Activated CD8-positive, alpha-beta memory T cell treated with anti-CD3 and anti-CD28 coated beads, Interleukin-2, amount 10 ng/mL, durations not matched to agents 7 days and 5 days (primary cell): ENCODE measurements at regions not wholly inside any gene's neighbourhood (a gene's known extent, or its start where the extent isn't known, plus 50 kb on each side); places are given as distances from the start of the nearest gene placed in this dataset.
"Not testable (repeated sequence)": the region's sequence is repeated elsewhere in the genome, so short reads cannot be mapped to it uniquely, and the experiment has no call there.

Source experiments
- ATAC-seq: fragments of 150-1000 bp; cut with Tn5 transposase; one replicate; pipeline ENCODE4 v1.10.0; 2021; ENCODE audit warnings: moderate library complexity
- CTCF ChIA-PET: fragments of 350-600 bp; sonication (Branson Sonifier 250); formaldehyde crosslinking; loops from one replicate; lab custom pipeline; 2021; ENCODE audit warnings: antibody characterized with exemption; lab: Charles Lee
- DNase-seq: peaks from one replicate; pipeline ENCODE4 v3.0.0-alpha.2; 2020
- H3K27ac Mint-ChIP-seq: one replicate; pipeline ENCODE4 v1.8.0; 2021; ENCODE audit warnings: mild to moderate bottlenecking, mixed read lengths
- H3K27me3 Mint-ChIP-seq: one replicate; pipeline ENCODE4 v1.8.0; 2021; ENCODE audit warnings: mixed read lengths
- H3K36me3 Mint-ChIP-seq: one replicate; pipeline ENCODE4 v1.8.0; 2021; ENCODE audit warnings: mild to moderate bottlenecking, mixed read lengths
- H3K4me1 Mint-ChIP-seq: one replicate; pipeline ENCODE4 v1.8.0; 2021; ENCODE audit warnings: mixed read lengths
- H3K4me3 Mint-ChIP-seq: one replicate; pipeline ENCODE4 v1.8.0; 2021; ENCODE audit warnings: mild to moderate bottlenecking, moderate library complexity, mixed read lengths
- H3K9me3 Mint-ChIP-seq: one replicate; pipeline ENCODE4 v1.8.0; 2022; ENCODE audit warnings: low read depth, mixed read lengths

DNA sequence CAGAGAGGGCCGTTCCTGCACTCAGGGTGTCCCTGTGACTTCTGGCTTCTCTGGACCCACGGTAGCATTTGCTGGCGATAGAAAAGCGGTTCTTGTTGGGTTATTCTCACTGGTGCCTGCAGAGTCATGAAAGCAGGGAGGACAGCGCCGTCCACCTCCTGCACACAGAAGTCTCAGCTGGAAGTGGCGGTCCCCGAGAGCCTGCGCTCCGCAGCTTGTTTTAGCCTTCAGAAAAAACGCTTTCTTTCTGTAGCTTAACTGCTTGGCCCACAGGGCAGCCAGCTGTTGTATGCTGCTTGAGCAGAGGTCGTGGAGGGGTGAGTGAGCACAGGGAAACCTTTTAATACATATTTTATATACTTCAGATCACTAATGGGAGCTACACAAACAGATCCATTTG lies 400.7 kb upstream of the FAT1 start:
- no peak for DNase-seq
- H3K27me3 Mint-ChIP-seq: no peaks in the 10 kb centered on the region
- peaks cover 7% of the 10 kb centered on the region for H3K9me3 Mint-ChIP-seq
- H3K4me3 Mint-ChIP-seq: no peak overlapping the region
- no peak for ATAC-seq
- no peaks in the 10 kb centered on the region for H3K36me3 Mint-ChIP-seq
- CTCF ChIA-PET: no interaction called here
- no peak overlapping the region for H3K27ac Mint-ChIP-seq
- no peaks in the 10 kb centered on the region for H3K4me1 Mint-ChIP-seq

DNA sequence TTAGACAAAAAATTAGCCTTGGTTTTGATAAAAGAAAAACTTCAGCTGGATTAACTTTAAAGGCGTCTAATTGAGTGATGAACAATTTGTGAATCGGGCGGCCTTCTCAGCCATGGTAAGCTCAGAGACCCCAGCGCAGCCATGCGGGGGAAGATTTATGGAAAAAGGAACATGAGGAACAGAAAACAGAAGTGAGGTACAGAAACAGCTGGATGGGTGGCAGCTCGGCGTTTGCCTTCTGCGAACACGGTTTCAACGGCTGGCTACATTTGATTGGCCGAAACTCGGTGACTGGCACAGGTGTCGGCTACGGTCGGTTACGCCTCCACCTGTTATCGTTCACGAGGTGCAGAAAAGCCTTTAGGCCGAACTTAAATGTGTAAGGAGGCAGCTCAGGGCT lies 401.4 kb upstream of the FAT1 start:
- H3K27ac Mint-ChIP-seq: no peak overlapping the region
- ATAC-seq: no peak
- no peaks in the 10 kb centered on the region for H3K36me3 Mint-ChIP-seq
- no peaks in the 10 kb centered on the region for H3K27me3 Mint-ChIP-seq
- H3K9me3 Mint-ChIP-seq: peaks cover 9% of the 10 kb centered on the region
- DNase-seq: no peak
- CTCF ChIA-PET: no interaction called here
- H3K4me3 Mint-ChIP-seq: no peak overlapping the region
- no peaks in the 10 kb centered on the region for H3K4me1 Mint-ChIP-seq

DNA sequence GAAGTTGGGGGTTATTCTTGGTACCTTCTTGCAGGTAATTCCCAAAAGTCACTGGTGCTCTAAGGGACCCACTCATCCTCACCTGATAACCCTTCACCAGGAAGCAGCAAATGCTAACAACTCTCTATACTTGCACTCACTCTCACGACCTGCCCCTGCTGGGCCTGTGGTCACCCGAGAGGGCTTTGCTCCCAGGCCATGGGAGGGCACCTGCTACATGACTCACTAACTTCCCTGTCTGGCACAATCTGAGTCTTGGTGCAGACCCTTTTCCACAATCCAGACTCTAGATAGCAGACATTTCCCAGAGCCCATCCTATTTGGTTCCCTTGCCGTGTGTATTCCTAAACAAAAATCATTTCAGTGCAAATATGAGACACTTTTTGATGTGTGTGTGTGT lies 403.8 kb upstream of the FAT1 start:
- CTCF ChIA-PET: no interaction called here
- Mint-ChIP-seq H3K4me1 (no peaks in the 10 kb centered on the region), H3K9me3 (peaks cover 12% of the 10 kb centered on the region), H3K27ac (no peak overlapping the region), H3K4me3 (no peak overlapping the region), H3K27me3 (no peaks in the 10 kb centered on the region), H3K36me3 (no peaks in the 10 kb centered on the region)
- no peak for DNase-seq
- no peak for ATAC-seq

DNA sequence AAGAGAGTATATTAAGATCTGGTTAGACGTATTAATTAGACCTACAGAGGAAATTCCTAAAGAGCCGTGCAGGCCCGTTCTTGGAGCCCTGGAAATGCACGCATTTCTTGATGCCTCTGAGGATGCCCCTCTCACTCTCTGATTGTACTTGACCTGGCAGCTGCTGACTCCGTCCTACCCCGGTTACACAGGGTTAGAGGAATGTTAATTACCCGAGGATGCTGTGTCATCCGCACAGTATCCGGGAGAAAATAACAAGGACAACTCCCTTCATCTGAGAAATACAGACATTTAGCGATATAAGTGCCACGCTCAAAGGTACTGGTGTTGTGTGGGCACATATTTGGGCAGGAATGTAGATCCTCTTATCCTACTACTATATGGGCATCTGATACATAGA lies 404.6 kb upstream of the FAT1 start:
- no peaks in the 10 kb centered on the region for H3K27me3 Mint-ChIP-seq
- no peak overlapping the region for H3K4me3 Mint-ChIP-seq
- H3K9me3 Mint-ChIP-seq: peaks cover 12% of the 10 kb centered on the region
- no peak overlapping the region for H3K27ac Mint-ChIP-seq
- no peak for ATAC-seq
- H3K36me3 Mint-ChIP-seq: no peaks in the 10 kb centered on the region
- H3K4me1 Mint-ChIP-seq: no peaks in the 10 kb centered on the region
- no peak for DNase-seq
- CTCF ChIA-PET: no interaction called here

DNA sequence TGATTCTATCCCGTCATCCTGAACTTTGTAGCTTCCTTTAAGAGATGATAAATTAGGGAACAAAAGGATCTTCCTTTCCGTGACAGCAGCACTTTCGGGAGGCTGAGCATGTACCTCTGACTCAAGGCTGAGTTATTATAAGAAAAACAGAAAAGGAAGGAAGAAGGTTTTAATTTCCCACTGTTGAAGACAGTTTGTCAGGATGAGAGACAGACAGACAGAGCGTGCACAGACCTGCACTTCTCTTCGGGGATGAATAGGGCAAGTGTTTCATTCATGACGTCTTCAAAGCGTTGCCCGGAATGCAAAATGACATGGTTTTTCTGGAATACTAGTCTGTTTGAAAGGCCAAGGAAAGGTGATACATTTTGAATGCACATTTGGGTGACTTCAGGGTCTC lies 405.3 kb upstream of the FAT1 start:
- Mint-ChIP-seq H3K36me3 (no peaks in the 10 kb centered on the region), H3K9me3 (peaks cover 12% of the 10 kb centered on the region), H3K4me1 (no peaks in the 10 kb centered on the region), H3K27me3 (no peaks in the 10 kb centered on the region), H3K27ac (no peak overlapping the region), H3K4me3 (no peak overlapping the region)
- ATAC-seq (no peak), DNase-seq (no peak)
- CTCF ChIA-PET: no interaction called here

DNA sequence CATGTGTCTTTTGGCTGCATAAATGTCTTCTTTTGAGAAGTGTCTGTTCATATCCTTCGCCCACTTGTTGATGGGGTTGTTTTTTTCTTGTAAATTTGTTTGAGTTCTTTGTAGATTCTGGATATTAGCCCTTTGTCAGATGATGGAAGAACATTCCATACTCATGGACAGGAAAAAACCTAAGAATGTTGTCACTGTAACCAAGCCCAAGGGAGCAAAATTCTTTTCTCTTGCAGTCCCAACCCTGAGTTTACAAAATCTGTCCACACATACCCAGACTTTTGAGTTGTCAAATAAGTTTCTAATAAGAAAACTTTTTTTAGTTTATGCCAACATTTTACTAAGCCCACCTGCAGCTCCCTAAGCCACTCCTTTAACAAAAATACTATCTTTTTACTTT lies 408.2 kb upstream of the FAT1 start:
- H3K4me1 Mint-ChIP-seq, DNase-seq, H3K4me3 Mint-ChIP-seq, H3K36me3 Mint-ChIP-seq, H3K27me3 Mint-ChIP-seq, H3K27ac Mint-ChIP-seq, ATAC-seq, CTCF ChIA-PET, H3K9me3 Mint-ChIP-seq: not testable (repeated sequence)

DNA sequence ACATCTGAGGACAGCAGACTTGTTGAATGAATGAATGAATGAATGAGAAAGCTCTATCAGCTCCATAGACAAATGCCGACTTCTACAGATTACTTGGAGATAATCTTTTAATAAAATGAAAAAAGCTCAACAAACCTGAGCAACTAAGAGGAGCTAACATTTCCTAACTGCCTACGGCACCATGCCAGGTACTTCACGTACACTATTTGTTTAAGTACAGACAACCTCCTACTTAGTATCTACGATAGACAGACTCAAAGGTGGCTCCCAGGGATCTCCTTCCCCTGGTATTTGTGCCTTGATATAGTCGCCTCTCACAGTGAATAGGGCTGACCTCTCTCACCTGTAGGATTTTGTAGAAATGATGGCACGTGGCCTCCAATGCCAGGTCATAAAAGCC lies 412.2 kb upstream of the FAT1 start:
- Mint-ChIP-seq H3K27me3 (no peaks in the 10 kb centered on the region), H3K9me3 (peaks cover 6% of the 10 kb centered on the region), H3K4me3 (no peak overlapping the region), H3K4me1 (no peaks in the 10 kb centered on the region), H3K27ac (no peak overlapping the region), H3K36me3 (no peaks in the 10 kb centered on the region)
- ATAC-seq (no peak), DNase-seq (no peak)
- CTCF ChIA-PET: no interaction called here

DNA sequence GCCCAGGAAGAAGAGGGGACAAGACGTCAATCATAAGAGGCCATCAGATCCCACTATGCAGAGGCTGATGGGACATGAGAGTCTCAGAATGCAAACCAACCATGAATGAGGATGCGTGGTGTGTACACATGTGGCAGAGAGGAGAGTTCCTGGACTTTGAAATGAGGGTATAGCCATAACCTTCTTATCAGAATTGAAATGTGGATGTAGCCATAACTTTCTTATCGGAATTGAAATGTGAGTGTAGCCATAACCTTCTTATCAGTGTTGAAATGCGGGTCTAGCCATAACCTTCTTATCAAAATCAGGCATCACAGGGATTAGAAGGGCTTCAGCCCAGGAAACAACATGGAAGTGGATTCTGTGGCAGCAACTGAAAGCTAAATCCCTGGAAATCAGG lies 415.5 kb upstream of the FAT1 start:
- CTCF ChIA-PET: no interaction called here
- Mint-ChIP-seq H3K4me3 (no peak overlapping the region), H3K27ac (no peak overlapping the region), H3K9me3 (peaks cover 6% of the 10 kb centered on the region), H3K27me3 (no peaks in the 10 kb centered on the region), H3K36me3 (no peaks in the 10 kb centered on the region), H3K4me1 (no peaks in the 10 kb centered on the region)
- ATAC-seq: no peak
- no peak for DNase-seq

DNA sequence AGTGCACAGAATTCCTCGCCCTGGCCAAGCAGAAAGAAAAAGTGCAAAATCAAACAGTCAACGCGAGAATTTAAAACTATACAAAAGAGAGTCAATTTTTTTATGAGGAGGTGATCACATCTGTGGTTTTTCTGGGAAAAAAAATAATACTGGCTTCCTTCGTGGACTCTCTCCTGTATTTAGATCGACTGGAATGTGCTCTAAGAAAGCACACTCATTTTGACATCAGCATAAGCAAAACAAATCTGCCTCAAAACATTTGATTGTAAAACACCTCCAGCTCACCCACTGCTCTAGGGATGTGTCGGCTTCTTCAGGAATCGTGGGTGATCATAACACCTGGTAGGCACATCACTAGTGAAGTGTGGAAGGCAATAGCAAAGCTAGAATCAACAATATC lies 417.4 kb upstream of the FAT1 start:
- no peaks in the 10 kb centered on the region for H3K27me3 Mint-ChIP-seq
- no peaks in the 10 kb centered on the region for H3K4me1 Mint-ChIP-seq
- no peak for DNase-seq
- H3K27ac Mint-ChIP-seq: no peak overlapping the region
- H3K4me3 Mint-ChIP-seq: no peak overlapping the region
- ATAC-seq: no peak
- H3K9me3 Mint-ChIP-seq: peaks cover 6% of the 10 kb centered on the region
- CTCF ChIA-PET: no interaction called here
- H3K36me3 Mint-ChIP-seq: no peaks in the 10 kb centered on the region

DNA sequence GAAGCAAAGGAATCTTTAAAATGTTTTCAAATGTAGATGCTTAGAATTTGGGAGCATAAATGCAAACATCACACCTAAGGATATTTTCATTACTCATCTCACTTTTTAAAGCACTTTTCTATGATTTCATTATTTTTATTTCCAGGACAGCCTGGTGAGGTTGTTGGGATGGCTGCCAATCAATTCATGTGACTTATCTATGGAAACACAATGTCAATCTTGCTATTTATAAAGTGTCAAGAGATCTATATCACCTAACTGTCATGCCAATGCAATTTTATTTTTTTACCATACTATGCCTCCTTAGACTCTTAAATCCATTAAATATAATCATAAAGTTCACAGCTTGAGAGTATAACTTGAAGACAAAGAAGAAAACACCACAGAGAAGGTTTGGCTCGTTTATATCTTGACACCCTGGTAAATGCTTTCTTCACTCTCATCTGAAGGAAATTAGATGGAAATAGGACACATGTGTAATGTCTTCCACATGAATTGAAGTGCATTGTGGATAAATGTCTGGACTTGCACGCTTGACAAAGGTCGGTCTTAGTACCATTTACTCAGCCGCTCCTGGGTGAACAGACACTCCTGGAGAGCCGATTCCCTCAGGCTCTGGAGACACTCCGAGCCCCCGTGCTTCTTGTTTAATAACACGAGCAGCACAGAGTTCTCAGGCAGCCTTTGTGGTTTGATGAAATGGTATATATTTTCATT lies 425.7 kb upstream of the FAT1 start:
- Mint-ChIP-seq H3K9me3 (peaks cover 9% of the 10 kb centered on the region), H3K36me3 (no peaks in the 10 kb centered on the region), H3K27me3 (no peaks in the 10 kb centered on the region), H3K27ac (no peak overlapping the region), H3K4me1 (no peaks in the 10 kb centered on the region), H3K4me3 (no peak overlapping the region)
- DNase-seq (no peak), ATAC-seq (no peak)
- CTCF ChIA-PET: no interaction called here

DNA sequence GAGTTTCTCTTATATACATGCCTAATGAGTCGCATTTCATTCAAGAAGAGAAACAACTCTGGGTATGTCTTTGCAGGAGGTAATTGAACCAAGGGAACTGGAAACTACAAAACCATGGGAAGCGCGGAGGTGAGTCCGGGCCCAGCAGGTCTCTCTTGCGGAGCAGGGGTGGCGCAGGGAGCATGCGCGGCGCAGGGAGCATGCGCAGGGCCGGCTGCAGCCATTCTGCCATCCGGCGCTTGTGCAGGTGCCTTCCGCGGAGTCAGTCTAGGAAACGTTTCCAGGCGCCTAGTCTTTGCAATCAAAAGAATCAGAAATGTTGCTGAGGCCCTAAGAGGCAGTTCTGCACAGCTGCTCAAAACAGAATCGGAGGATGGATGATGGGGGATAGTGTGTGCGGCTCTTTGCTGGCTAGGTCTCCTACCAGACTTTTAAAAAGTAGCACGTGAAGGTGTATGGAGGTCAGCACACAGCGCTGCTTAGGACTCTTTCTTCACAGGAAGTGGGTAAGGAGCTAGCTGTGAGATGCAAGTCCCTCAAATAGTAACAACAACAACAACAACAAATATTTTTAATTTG lies 433.8 kb upstream of the FAT1 start:
- Mint-ChIP-seq H3K27ac (no peak overlapping the region), H3K36me3 (no peaks in the 10 kb centered on the region), H3K4me1 (no peaks in the 10 kb centered on the region), H3K9me3 (peaks cover 4% of the 10 kb centered on the region), H3K27me3 (no peaks in the 10 kb centered on the region), H3K4me3 (no peak overlapping the region)
- DNase-seq (no peak), ATAC-seq (no peak)
- CTCF ChIA-PET: no interaction called here

DNA sequence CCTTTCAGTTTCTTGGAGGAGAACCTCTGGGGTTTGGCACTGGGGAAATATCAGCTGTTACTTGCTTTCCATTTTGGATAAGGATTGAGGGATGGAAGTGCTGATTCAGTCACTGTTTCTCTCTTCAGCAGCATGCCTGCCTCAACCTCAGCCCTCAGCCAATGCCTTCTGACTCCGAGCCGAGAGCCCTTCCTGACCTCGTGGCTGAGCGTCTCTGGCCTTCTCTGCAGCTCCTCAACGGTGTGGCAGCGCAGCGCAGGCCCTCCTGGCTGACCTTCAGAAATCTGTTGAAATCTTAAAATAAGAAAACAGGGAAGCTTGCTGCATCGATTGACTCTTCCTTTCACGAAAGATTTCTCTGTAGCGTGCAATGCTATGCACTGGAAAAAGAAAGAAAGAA lies 434.3 kb upstream of the FAT1 start:
- ATAC-seq (no peak), DNase-seq (no peak)
- CTCF ChIA-PET: no interaction called here
- Mint-ChIP-seq H3K27ac (no peak overlapping the region), H3K4me3 (no peak overlapping the region), H3K4me1 (no peaks in the 10 kb centered on the region), H3K27me3 (no peaks in the 10 kb centered on the region), H3K36me3 (no peaks in the 10 kb centered on the region), H3K9me3 (peaks cover 4% of the 10 kb centered on the region)

DNA sequence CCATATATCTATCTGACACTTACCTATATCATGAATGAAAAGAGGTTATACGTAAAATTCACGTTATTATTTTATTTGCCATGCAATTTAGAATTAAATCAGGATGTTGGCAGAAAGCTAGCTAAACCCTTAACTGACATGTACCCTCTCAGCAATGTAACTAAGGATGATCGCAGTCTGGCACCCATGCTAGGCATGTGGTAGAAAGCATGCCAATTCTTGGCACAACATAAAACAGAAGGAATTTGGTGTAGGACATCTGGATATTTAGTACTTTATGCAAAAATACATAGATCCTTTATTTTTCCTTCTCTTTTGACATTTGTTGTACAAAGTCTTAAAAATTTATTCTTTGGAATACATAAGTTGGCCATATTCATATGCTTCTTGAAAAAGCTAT lies 436.8 kb upstream of the FAT1 start:
- Mint-ChIP-seq H3K36me3 (no peaks in the 10 kb centered on the region), H3K27ac (no peak overlapping the region), H3K9me3 (peaks cover 9% of the 10 kb centered on the region), H3K4me3 (no peak overlapping the region), H3K27me3 (no peaks in the 10 kb centered on the region), H3K4me1 (no peaks in the 10 kb centered on the region)
- no peak for ATAC-seq
- CTCF ChIA-PET: no interaction called here
- DNase-seq: no peak

DNA sequence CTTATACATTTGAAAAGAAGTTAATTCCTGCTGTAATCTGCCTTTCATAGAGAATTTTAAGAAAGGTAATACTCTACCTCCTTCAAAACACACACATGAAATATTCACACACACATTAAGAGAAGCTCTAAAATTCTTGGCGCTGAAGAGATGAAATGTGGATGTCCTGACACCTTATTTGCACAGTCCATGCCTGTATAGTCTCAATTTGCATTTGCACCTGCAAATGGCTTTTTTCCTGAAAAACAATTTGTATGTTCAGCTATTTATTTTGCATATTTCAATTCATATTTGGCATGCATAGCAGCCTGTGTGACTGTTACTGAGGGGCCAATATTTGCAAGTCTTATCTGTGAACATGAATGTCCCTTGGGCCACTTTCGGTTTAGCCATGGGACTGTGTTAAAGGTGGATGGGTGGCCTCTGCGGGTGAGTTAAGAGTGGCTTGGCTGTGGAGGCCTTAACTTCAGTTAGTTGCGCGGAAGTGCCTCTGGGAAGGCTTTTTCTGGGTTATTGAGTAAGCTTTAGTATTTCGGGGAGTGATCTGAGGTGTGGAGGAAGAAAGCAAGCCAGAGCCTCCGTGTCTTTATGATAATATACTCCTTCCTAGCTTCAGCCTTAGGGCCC lies 443.3 kb upstream of the FAT1 start:
- ATAC-seq (no peak), DNase-seq (no peak)
- CTCF ChIA-PET: no interaction called here
- H3K27me3 Mint-ChIP-seq: no peaks in the 10 kb centered on the region
- no peak overlapping the region for H3K27ac Mint-ChIP-seq
- H3K9me3 Mint-ChIP-seq: peaks cover 9% of the 10 kb centered on the region
- no peaks in the 10 kb centered on the region for H3K36me3 Mint-ChIP-seq
- H3K4me3 Mint-ChIP-seq: no peak overlapping the region
- H3K4me1 Mint-ChIP-seq: no peaks in the 10 kb centered on the region
